ENCODE measurements at regions not wholly inside any gene's neighbourhood (a gene's known extent, or its start where the extent isn't known, plus 50 kb on each side); places are given as distances from the start of the nearest gene placed in this dataset.

DNA sequence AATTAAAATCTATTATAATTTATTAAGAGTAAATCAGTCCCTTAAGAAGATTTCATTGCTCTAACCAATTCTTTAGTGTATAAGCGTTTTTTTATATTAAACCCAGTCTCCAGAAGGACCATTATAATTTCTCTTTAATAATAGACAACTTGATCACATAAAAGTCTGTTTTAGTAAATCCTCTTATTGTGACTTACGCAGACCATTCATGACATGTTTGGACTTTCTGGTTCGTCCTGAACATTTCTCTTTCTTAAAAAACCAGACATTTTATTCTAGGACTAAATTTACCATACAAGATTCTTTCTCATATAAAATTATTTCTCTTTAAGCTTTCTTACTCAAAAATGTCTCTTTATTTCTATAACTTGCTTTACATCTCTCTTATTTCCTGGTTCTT lies 196.2 kb upstream of the RAI14 start:
- H3K36me3 Mint-ChIP-seq (ENCODE audit: low read depth) = no peaks in the 10 kb centered on the region
- peaks cover 60% of the 10 kb centered on the region for H3K9me3 Mint-ChIP-seq
- 55 to 68% methylated on average over 2 of the region's 3 CpGs for WGBS, 2 experiments (ENCODE audit: insufficient coverage in 1 of 2, insufficient read length in 1 of 2)

GRCh38 chr5:34460496-34460895 lies 195.6 kb upstream of the RAI14 start:
- no peak overlapping the region for H3K9ac ChIP-seq (ENCODE audit: extremely low read depth, low read length, poor library complexity, severe bottlenecking)
- Mint-ChIP-seq H3K27ac (no peak overlapping the region), H3K4me1 (peaks cover 5% of the 10 kb centered on the region), H3K27me3 (ENCODE audit: insufficient read depth) (no peaks in the 10 kb centered on the region), H3K36me3 (ENCODE audit: low read depth) (no peaks in the 10 kb centered on the region), H3K9me3 (peaks cover 54% of the 10 kb centered on the region), H3K4me3 (no peak overlapping the region)
- TF ChIP-seq CTCF (conservative IDR thresholded peaks at IDR 0.05) = no peak
- H3K9me3 ChIP-seq (ENCODE audit: control insufficient read depth, low read length) = peaks cover 52% of the 10 kb centered on the region
- H3K27ac ChIP-seq (ENCODE audit: low read depth, low read length) = no peak overlapping the region
- no peaks in the 10 kb centered on the region for H3K27me3 ChIP-seq (ENCODE audit: control insufficient read depth, insufficient read depth, low read length, poor library complexity, severe bottlenecking)
- no peaks in the 10 kb centered on the region for H3K36me3 ChIP-seq (ENCODE audit: control insufficient read depth, insufficient read depth, low read length)
- H3K4me1 ChIP-seq (ENCODE audit: control insufficient read depth, insufficient read depth, low read length) = no peaks in the 10 kb centered on the region
- no peak for DNase-seq
- peak overlapping the region; percentile 43 for H3K4me3 ChIP-seq (ENCODE audit: low read length)
- WGBS, 2 experiments (ENCODE audit: insufficient coverage in 1 of 2, insufficient read length in 1 of 2) = 50% methylated on average over 1 of the region's 1 CpG; no CpG with 5 or more reads in 1 of the 2 experiments

More for the DNA sequence above, 196.2 kb upstream of the RAI14 start:
- Histone ChIP-seq H3K9me3 (ENCODE audit: control insufficient read depth, low read length) (peaks cover 58% of the 10 kb centered on the region), H3K4me1 (ENCODE audit: control insufficient read depth, insufficient read depth, low read length) (no peaks in the 10 kb centered on the region), H3K27me3 (ENCODE audit: control insufficient read depth, insufficient read depth, low read length, poor library complexity, severe bottlenecking) (no peaks in the 10 kb centered on the region), H3K27ac (ENCODE audit: low read depth, low read length) (no peak overlapping the region), H3K9ac (ENCODE audit: extremely low read depth, low read length, poor library complexity, severe bottlenecking) (no peak overlapping the region), H3K36me3 (ENCODE audit: control insufficient read depth, insufficient read depth, low read length) (no peaks in the 10 kb centered on the region), H3K4me3 (ENCODE audit: low read length) (no peak overlapping the region)
- no peaks in the 10 kb centered on the region for H3K27me3 Mint-ChIP-seq (ENCODE audit: insufficient read depth)
- no peak overlapping the region for H3K4me3 Mint-ChIP-seq
- no peak overlapping the region for H3K27ac Mint-ChIP-seq
- no peak for DNase-seq
- TF ChIP-seq CTCF (conservative IDR thresholded peaks at IDR 0.05) = no peak
- peaks cover 5% of the 10 kb centered on the region for H3K4me1 Mint-ChIP-seq

GRCh38 chr5:34464829-34465228 lies 191.3 kb upstream of the RAI14 start:
- Histone ChIP-seq H3K4me1 (ENCODE audit: control insufficient read depth, insufficient read depth, low read length) (no peaks in the 10 kb centered on the region), H3K27me3 (ENCODE audit: control insufficient read depth, insufficient read depth, low read length, poor library complexity, severe bottlenecking) (no peaks in the 10 kb centered on the region), H3K4me3 (ENCODE audit: low read length) (no peak overlapping the region), H3K27ac (ENCODE audit: low read depth, low read length) (no peak overlapping the region), H3K36me3 (ENCODE audit: control insufficient read depth, insufficient read depth, low read length) (no peaks in the 10 kb centered on the region), H3K9ac (ENCODE audit: extremely low read depth, low read length, poor library complexity, severe bottlenecking) (no peak overlapping the region), H3K9me3 (ENCODE audit: control insufficient read depth, low read length) (peaks cover 35% of the 10 kb centered on the region)
- peaks cover 2% of the 10 kb centered on the region for H3K27me3 Mint-ChIP-seq (ENCODE audit: insufficient read depth)
- H3K4me1 Mint-ChIP-seq = peaks cover 4% of the 10 kb centered on the region
- peaks cover 50% of the 10 kb centered on the region for H3K9me3 Mint-ChIP-seq
- 68 to 76% methylated on average over 4 of the region's 4 CpGs for WGBS, 2 experiments (ENCODE audit: insufficient coverage in 1 of 2, insufficient read length in 1 of 2)
- H3K27ac Mint-ChIP-seq = no peak overlapping the region
- no peak for TF ChIP-seq CTCF (conservative IDR thresholded peaks at IDR 0.05)
- H3K36me3 Mint-ChIP-seq (ENCODE audit: low read depth) = no peaks in the 10 kb centered on the region
- no peak for DNase-seq
- H3K4me3 Mint-ChIP-seq = no peak overlapping the region

Data from endodermal cell (in vitro differentiated cells).